ENCODE measurements at regions not wholly inside any gene's neighbourhood (a gene's known extent, or its start where the extent isn't known, plus 50 kb on each side); places are given as distances from the start of the nearest gene placed in this dataset.
"Not testable (repeated sequence)": the region's sequence is repeated elsewhere in the genome, so short reads cannot be mapped to it uniquely, and the experiment has no call there.

DNA sequence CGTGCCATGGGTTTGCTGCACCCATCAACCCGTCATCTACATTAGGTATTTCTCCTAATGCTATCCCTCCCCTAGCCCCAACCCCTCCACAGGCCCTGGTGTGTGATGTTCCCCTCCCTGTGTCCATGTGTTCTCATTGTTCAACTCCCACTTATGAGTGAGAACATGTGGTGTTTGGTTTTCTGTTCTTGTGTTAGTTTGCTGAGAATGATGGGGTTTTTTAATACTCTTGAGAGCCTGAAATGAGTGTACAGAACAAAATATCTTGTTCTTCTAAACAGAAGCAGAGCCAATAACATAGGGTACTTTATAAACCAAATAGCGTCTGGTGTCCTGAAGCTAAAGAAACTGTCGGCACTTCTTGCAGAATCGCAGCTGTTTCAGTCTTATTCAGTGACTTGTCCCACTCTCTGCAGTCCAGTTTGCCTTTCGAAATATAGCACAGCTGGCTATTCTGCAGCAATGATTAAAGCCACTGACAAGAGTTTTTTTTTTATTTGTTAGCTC is 52.1 kb downstream of the GASK1B start:
- TF ChIP-seq, protein P1, sequence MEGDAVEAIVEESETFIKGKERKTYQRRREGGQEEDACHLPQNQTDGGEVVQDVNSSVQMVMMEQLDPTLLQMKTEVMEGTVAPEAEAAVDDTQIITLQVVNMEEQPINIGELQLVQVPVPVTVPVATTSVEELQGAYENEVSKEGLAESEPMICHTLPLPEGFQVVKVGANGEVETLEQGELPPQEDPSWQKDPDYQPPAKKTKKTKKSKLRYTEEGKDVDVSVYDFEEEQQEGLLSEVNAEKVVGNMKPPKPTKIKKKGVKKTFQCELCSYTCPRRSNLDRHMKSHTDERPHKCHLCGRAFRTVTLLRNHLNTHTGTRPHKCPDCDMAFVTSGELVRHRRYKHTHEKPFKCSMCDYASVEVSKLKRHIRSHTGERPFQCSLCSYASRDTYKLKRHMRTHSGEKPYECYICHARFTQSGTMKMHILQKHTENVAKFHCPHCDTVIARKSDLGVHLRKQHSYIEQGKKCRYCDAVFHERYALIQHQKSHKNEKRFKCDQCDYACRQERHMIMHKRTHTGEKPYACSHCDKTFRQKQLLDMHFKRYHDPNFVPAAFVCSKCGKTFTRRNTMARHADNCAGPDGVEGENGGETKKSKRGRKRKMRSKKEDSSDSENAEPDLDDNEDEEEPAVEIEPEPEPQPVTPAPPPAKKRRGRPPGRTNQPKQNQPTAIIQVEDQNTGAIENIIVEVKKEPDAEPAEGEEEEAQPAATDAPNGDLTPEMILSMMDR (IDR thresholded peaks at IDR 0.05) = not testable (repeated sequence)
- not testable (repeated sequence) for TF ChIP-seq POLR2A (IDR thresholded peaks at IDR 0.05)

Measured in testis (tissue), 2 donors.